ENCODE measurements at regions not wholly inside any gene's neighbourhood (a gene's known extent, or its start where the extent isn't known, plus 50 kb on each side); places are given as distances from the start of the nearest gene placed in this dataset.

DNA sequence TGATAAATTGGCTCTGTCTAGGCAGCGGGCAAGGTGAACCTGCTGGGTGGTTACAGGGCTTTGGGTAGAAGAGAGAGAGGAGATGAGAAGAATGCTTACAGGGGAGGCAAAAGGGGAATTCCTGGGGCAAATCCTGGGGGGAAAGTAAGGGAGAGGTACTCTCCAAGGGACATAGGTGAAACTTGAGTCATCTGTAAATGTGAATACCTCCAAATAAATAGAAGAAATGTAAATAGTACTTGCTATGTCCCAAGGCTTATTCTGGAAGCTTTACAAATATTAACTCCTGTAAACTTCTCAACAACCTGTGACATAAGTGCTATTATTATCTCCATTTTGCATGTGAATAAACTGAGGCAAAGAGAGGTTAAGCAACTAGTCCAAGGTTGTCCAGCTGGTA is 57.7 kb upstream of the CDK13 start:
- peak; percentile 38 for DNase-seq
- H3K9me3 Mint-ChIP-seq (ENCODE audit: low read depth, unreplicated experiment): no peaks in the 10 kb centered on the region
- TF ChIP-seq, protein P1, sequence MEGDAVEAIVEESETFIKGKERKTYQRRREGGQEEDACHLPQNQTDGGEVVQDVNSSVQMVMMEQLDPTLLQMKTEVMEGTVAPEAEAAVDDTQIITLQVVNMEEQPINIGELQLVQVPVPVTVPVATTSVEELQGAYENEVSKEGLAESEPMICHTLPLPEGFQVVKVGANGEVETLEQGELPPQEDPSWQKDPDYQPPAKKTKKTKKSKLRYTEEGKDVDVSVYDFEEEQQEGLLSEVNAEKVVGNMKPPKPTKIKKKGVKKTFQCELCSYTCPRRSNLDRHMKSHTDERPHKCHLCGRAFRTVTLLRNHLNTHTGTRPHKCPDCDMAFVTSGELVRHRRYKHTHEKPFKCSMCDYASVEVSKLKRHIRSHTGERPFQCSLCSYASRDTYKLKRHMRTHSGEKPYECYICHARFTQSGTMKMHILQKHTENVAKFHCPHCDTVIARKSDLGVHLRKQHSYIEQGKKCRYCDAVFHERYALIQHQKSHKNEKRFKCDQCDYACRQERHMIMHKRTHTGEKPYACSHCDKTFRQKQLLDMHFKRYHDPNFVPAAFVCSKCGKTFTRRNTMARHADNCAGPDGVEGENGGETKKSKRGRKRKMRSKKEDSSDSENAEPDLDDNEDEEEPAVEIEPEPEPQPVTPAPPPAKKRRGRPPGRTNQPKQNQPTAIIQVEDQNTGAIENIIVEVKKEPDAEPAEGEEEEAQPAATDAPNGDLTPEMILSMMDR (IDR thresholded peaks at IDR 0.05; ENCODE audit: unreplicated experiment): no peak
- peak overlapping the region; percentile 16 for H3K27ac Mint-ChIP-seq (ENCODE audit: unreplicated experiment)
- H3K36me3 Mint-ChIP-seq (ENCODE audit: insufficient read depth, unreplicated experiment): no peaks in the 10 kb centered on the region
- peaks cover 73% of the 10 kb centered on the region for H3K4me1 Mint-ChIP-seq (ENCODE audit: low read depth, unreplicated experiment)
- CTCF ChIA-PET: interaction anchor here (0.6 to 1.8 kb wide), 3 partner anchors 10 to 160 kb away, joined by 3 to 5 read pairs (median 4); no protein-coding TSS in a partner anchor
- BruUV-seq (replicated peaks): no TSS peak
- peak overlapping the region; percentile 2 for H3K4me3 Mint-ChIP-seq (ENCODE audit: low read depth, unreplicated experiment)
- H3K27me3 Mint-ChIP-seq (ENCODE audit: unreplicated experiment): no peaks in the 10 kb centered on the region
- intact Hi-C loops (cut with micrococcal nuclease; ENCODE audit: unreplicated experiment): loop anchor here (5.0 to 10.0 kb wide), 2 partner anchors 242 to 310 kb away; partner anchors contain the start of genes MPLKIP and SUGCT

DNA sequence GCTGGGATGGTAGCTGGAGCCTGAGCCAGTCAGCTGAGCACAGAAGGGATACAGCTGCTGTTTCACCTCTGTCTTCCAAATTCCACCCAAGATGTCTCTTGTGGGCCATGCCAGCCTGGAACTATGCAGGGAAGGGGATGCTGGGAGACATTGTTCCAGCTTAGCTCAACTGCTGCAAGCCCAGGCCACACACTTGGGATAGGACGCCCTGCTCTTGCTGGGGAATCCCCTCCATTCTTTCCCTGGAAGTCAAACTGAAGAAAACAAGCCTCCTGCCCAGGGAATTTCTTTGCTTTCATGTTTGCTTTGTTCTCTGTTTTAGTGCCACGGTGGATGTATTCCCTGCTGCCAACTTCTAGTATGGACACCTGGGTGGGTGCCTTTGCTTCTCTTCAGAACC is 55.2 kb upstream of the CDK13 start:
- Mint-ChIP-seq H3K4me3 (ENCODE audit: low read depth, unreplicated experiment) (no peak overlapping the region), H3K27ac (ENCODE audit: unreplicated experiment) (no peak overlapping the region), H3K4me1 (ENCODE audit: low read depth, unreplicated experiment) (peaks cover 50% of the 10 kb centered on the region), H3K9me3 (ENCODE audit: low read depth, unreplicated experiment) (no peaks in the 10 kb centered on the region), H3K36me3 (ENCODE audit: insufficient read depth, unreplicated experiment) (no peaks in the 10 kb centered on the region), H3K27me3 (ENCODE audit: unreplicated experiment) (peaks cover 7% of the 10 kb centered on the region)
- no peak for DNase-seq
- TF ChIP-seq, protein P1 (IDR thresholded peaks at IDR 0.05; ENCODE audit: unreplicated experiment): no peak
- BruUV-seq (replicated peaks): no TSS peak
- intact Hi-C loops (cut with micrococcal nuclease; ENCODE audit: unreplicated experiment): loop anchor here (5.0 to 10.0 kb wide), 2 partner anchors 240 to 313 kb away; partner anchors contain the start of genes MPLKIP and SUGCT
- CTCF ChIA-PET: interaction anchor here (0.6 to 2.7 kb wide), 3 partner anchors 24 to 158 kb away, joined by 3 to 16 read pairs (median 3); no protein-coding TSS in a partner anchor

DNA sequence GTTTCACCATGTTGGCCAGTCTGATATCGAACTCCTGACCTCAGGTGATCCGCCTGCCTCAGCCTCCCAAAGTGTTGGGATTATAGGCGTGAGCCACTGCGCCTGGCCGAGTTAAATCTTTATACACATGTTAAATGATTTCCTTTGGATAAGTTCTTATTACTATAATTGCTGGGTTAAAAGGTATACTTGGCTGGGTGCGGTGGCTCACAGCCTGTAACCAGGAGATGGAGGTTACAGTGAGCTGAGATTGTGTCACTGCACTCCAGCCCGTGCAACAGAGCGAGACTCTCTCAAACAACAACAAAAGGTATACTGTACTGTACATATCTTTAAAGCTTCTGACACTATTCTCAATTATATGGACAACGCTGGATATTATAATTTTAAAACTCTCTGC is 53.2 kb upstream of the CDK13 start:
- Mint-ChIP-seq H3K36me3 (ENCODE audit: insufficient read depth, unreplicated experiment) (no peaks in the 10 kb centered on the region), H3K4me3 (ENCODE audit: low read depth, unreplicated experiment) (peak overlapping the region; percentile 38), H3K27ac (ENCODE audit: unreplicated experiment) (no peak overlapping the region), H3K4me1 (ENCODE audit: low read depth, unreplicated experiment) (peaks cover 30% of the 10 kb centered on the region), H3K9me3 (ENCODE audit: low read depth, unreplicated experiment) (no peaks in the 10 kb centered on the region), H3K27me3 (ENCODE audit: unreplicated experiment) (peaks cover 14% of the 10 kb centered on the region)
- BruUV-seq (replicated peaks): no TSS peak
- CTCF ChIA-PET: interaction anchor here (0.8 to 4.0 kb wide), 12 partner anchors 9 to 317 kb away, joined by 3 to 50 read pairs (median 7); partner anchors contain the start of gene CDK13
- no peak for DNase-seq
- TF ChIP-seq, protein P1 (IDR thresholded peaks at IDR 0.05; ENCODE audit: unreplicated experiment): no peak
- intact Hi-C loops (cut with micrococcal nuclease; ENCODE audit: unreplicated experiment): loop anchor here (1.0 to 10.0 kb wide), 3 partner anchors 52 to 238 kb away; partner anchors contain the start of genes MPLKIP and SUGCT

DNA sequence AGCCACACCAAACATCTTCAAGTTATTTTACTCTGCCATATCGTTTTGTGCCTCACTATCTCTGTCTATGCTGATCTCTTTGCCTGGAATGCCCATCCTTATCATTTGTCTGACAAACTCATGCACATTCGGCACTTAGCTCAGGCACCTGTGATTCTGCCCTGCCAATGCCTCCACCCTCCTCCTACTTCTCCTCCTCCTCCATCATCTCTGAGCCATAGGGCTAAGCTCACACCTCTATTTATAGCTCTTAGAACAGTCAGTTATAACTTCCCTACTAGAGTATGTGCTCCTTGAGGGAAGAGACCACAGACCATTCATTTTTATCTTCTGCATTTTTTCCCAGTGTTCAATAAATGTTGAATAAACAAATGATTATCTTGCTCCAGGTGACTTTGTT is 51.2 kb upstream of the CDK13 start:
- TF ChIP-seq, protein P1 (IDR thresholded peaks at IDR 0.05; ENCODE audit: unreplicated experiment): no peak
- intact Hi-C loops (cut with micrococcal nuclease; ENCODE audit: unreplicated experiment): loop anchor here (10.0 kb wide), 1 partner anchor 236 kb away; the partner anchor contains the start of genes MPLKIP and SUGCT
- H3K4me3 Mint-ChIP-seq (ENCODE audit: low read depth, unreplicated experiment): no peak overlapping the region
- no peaks in the 10 kb centered on the region for H3K9me3 Mint-ChIP-seq (ENCODE audit: low read depth, unreplicated experiment)
- CTCF ChIA-PET: interaction anchor here (0.6 to 4.0 kb wide), 2 partner anchors 153 to 301 kb away, joined by 4 to 50 read pairs; no protein-coding TSS in a partner anchor
- peaks cover 14% of the 10 kb centered on the region for H3K27me3 Mint-ChIP-seq (ENCODE audit: unreplicated experiment)
- no peak overlapping the region for H3K27ac Mint-ChIP-seq (ENCODE audit: unreplicated experiment)
- H3K4me1 Mint-ChIP-seq (ENCODE audit: low read depth, unreplicated experiment): peaks cover 16% of the 10 kb centered on the region
- BruUV-seq (replicated peaks): no TSS peak
- no peaks in the 10 kb centered on the region for H3K36me3 Mint-ChIP-seq (ENCODE audit: insufficient read depth, unreplicated experiment)
- no peak for DNase-seq
